GM19463 (cell line): ENCODE measurements at regions not wholly inside any gene's neighbourhood (a gene's known extent, or its start where the extent isn't known, plus 50 kb on each side); places are given as distances from the start of the nearest gene placed in this dataset.

Experiments
- ATAC-seq: cut with Tn5 transposase; IDR thresholded peaks from one replicate; pipeline ENCODE4 v1.9.1; 2021; ENCODE audit warnings: mild to moderate bottlenecking, moderate library complexity; ENCODE audit not compliant: unreplicated experiment

GRCh38 chr6:82720992-82721391, 344.6 kb downstream of the UBE3D start:
- ATAC-seq, result no peak

GRCh38 chr6:82735790-82736189, 329.9 kb downstream of the UBE3D start:
- no peak for ATAC-seq

GRCh38 chr6:82737965-82738364, 327.7 kb downstream of the UBE3D start:
- no peak for ATAC-seq

GRCh38 chr6:82738773-82739172, 326.9 kb downstream of the UBE3D start:
- no peak for ATAC-seq

- ATAC-seq, result no peak
Measured at GRCh38 chr6:82739303-82739702, 326.3 kb downstream of the UBE3D start.

GRCh38 chr6:82740072-82740471, 325.6 kb downstream of the UBE3D start:
- ATAC-seq, result no peak

- no peak for ATAC-seq
Measured at GRCh38 chr6:82741325-82741995, 324.2 kb downstream of the UBE3D start.

GRCh38 chr6:82741996-82742385, 323.6 kb downstream of the UBE3D start:
- no peak for ATAC-seq

- no peak for ATAC-seq
Measured at GRCh38 chr6:82744286-82745015, 321.2 kb downstream of the UBE3D start.

GRCh38 chr6:82750556-82750955, 315.1 kb downstream of the UBE3D start:
- ATAC-seq, result no peak

GRCh38 chr6:82751718-82752117, 313.9 kb downstream of the UBE3D start:
- no peak for ATAC-seq

- ATAC-seq, result no peak
Measured at GRCh38 chr6:82761674-82762345, 303.8 kb downstream of the UBE3D start.

GRCh38 chr6:82766476-82766875, 299.2 kb downstream of the UBE3D start:
- ATAC-seq, result no peak

- ATAC-seq, result no peak
Measured at GRCh38 chr6:82767037-82767436, 298.6 kb downstream of the UBE3D start.

- ATAC-seq, result no peak
Measured at GRCh38 chr6:82767447-82767846, 298.2 kb downstream of the UBE3D start.

- no peak for ATAC-seq
Measured at GRCh38 chr6:82772851-82773717, 292.6 kb downstream of the UBE3D start.

- ATAC-seq, result no peak
Measured at GRCh38 chr6:82775361-82775760, 290.3 kb downstream of the UBE3D start.

GRCh38 chr6:82775981-82776380, 289.7 kb downstream of the UBE3D start:
- ATAC-seq, result no peak

- ATAC-seq, result no peak
Measured at GRCh38 chr6:82779041-82779440, 286.6 kb downstream of the UBE3D start.

- no peak for ATAC-seq
Measured at GRCh38 chr6:82780334-82780733, 285.3 kb downstream of the UBE3D start.

- no peak for ATAC-seq
Measured at GRCh38 chr6:82781620-82782204, 283.9 kb downstream of the UBE3D start.
